Activated CD4-positive, CD25-positive, alpha-beta regulatory T cell treated with anti-CD3 and anti-CD28 coated beads, Interleukin-2, amount 50 U/mL, for 72 hours (primary cell): ENCODE measurements at regions not wholly inside any gene's neighbourhood (a gene's known extent, or its start where the extent isn't known, plus 50 kb on each side); places are given as distances from the start of the nearest gene placed in this dataset.
A peak's percentile ranks its signal among the peaks of the same experiment; 100 is the strongest.
"Not testable (repeated sequence)": the region's sequence is repeated elsewhere in the genome, so short reads cannot be mapped to it uniquely, and the experiment has no call there.

Experiments
- DNase-seq: peaks from one replicate; pipeline ENCODE4 v3.0.0; 2021

DNA sequence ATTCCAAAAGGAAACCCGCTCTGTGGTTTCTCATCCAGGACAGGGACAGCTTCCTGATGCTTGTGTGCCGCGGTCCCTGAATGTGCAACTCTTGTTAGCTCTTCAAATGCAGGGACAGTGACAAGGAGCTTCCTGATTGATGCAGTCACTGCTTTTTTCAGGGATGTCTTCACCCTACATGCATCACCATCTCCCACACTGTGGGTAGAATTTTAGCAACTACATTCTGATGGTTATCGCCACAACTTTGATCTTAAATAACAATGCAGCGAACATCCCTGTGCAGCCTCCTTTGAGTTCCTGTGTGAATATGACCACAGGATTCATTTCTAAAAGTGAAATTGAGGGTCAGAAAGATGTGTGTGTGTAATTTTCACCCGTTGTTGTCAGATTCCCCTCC lies 115.0 kb downstream of the GGTLC2 start:
- no peak for DNase-seq

DNA sequence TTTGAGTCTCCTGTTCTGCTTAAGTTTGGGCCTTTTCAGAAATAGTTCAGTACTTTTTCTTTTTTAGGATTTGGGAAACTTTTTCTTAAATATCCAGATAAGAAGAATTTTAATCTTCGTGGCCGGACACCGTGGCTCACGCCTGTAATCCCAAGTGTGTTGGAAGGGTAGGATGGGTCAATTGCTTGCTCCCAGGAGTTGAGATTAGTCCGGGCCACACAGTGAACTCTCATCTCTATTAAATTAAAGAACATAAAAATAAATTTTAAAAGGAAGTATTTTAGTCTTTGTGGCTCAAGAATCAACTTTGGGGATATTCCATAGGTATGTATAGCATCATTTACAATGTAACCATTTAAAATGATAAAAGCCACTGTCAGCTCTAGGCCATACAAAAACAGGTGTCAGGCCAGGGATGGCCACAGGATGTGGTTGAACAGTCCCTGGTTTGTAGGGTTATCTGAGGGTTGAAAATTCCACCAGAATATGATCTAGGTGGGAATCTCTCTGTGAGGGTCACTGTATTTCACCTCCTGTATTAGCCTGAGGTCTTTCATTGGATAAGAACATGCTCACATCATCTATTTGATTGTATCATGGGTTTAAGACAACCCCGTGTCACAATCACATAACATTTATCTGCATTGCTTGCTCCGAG lies 115.6 kb downstream of the GGTLC2 start:
- no peak for DNase-seq

DNA sequence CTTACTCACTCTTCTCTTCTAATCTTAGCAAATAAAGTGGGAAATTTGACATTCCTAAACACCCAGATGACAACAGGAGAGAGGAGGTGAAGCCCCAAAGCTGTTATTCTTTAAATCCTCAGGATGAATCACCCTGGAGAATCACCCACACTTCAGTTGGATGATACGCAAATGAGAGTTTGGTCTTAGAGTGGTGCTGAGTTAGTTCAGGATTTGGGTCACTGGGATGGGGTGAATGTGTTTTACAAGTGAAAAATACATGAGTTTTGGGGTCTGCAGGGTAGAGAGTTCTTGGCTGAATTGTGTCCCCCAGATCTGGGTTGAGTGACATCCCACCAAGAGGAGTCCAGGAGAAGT lies 117.2 kb downstream of the GGTLC2 start:
- DNase-seq: no peak

DNA sequence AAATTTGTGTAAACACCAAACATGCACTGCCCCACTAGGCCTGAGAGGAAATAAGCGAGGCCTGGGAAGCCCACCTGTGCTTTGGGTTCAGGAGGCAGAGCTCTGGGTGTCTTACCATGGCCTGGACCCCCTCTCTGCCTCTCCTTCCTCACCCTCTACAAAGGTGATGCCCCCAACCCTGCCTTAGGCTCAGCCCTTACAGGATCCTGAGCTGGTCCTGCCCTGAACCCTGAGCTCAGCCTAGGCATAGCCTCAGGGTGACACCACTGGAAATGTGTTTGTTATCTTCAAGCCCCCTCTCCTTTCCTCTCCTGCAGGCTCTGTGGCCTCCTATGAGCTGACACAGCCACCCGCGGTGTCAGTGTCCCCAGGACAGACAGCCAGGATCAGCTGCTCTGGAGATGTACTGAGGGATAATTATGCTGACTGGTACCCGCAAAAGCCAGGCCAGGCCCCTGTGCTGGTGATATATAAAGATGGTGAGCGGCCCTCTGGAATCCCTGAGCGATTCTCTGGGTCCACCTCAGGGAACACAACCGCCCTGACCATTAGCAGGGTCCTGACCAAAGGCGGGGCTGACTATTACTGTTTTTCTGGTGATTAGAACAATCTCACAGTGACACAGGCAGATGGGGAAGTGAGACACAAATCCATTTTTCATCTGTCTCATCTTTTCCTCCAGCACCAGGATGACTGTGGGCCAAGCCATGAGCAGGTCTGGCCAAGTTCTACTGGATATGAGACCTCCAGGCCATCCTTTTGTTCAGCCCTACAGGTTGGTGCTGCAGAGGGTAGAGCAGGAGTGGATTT lies 117.8 kb downstream of the GGTLC2 start:
- DNase-seq: peak; percentile 16

DNA sequence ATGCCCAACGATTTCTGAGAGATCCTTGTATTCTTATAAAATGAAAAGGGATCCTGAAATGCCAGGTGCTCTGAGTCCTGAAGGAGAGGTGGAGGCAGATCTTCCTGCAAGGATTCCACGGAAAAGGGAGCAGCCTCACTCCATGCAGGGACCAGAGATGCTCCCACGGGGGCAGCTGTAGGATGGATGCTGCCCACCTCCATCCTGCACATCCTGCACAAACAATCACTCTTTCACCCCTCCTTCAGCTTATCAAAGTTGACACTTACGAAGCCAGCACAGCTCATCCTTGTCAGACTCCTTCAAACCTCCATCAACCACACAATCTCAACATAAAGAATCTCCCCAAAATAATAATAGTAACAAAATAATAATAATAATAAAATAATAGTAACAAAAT lies 119.1 kb downstream of the GGTLC2 start:
- DNase-seq: no peak

DNA sequence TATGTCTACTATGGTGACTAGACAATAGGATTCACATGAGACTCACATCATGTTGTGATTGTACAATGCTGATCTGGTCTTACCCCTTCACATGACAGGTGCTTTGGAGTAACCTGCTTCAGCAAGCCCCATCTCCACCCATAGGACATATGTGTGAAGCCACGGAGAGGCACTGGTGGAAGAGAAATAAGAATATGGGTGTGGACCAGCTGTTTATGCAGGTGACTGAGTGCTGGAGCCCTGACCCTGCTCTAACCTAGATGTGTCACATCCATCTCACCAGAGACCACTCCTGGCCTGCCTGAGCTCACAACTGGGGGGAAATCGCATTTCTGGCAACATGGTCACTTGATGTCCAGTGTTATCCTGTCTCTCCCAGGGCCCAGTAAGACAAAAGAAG lies 119.7 kb downstream of the GGTLC2 start:
- no peak for DNase-seq

DNA sequence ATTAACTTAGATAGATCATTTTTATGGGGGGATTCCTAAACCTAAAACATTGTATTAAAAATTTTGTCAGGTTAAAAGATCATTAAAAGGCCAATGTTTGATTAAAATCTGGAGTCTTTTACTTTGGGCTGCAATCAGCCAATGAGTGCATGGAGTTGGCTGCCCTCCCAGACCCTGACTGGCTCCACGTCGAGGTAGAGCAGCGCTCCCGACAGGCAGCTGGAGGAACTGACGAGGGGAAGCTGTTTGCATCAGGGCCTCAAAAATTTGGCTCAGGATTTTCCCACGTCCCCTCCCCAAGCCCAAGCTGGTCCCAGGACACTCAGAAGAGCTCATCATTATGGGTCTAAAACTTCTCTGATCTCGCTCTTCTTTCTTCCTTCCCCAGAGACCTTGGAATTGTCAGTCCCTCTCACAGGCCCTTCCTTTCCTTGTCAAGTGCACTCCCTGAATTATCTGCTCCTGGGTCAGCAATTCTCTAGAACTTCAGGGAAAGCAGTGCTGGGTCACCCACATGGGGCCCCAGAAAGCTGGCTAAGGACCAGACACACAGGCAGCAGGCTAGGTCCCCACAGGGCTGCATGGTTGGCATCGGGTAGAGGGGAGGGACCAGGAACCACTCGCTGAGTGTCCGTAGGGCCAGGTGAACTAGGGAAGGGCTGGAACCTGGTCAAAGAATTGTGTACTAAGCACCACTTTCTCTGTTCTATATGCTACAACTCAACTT lies 119.6 kb upstream of the IGLL5 start:
- DNase-seq: peak; percentile 3

DNA sequence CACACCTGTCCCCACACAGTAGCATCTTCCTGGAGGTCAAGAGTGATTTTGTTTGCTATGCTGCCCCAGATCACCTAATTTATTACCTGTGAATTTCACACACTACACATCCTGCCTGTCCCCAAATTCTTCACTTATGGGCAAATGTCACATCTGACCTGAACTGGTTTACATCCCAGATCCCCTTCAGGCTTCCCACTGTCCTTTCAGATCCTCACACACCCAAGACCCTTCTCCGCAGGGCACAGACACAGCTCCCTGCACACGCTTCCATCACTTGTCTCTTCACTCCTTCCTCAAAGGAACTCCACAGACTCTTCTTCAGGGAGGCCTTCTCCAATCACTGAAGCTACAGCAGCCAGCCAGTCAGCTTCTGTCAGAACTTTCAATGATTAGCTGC lies 118.7 kb upstream of the IGLL5 start:
- no peak for DNase-seq

DNA sequence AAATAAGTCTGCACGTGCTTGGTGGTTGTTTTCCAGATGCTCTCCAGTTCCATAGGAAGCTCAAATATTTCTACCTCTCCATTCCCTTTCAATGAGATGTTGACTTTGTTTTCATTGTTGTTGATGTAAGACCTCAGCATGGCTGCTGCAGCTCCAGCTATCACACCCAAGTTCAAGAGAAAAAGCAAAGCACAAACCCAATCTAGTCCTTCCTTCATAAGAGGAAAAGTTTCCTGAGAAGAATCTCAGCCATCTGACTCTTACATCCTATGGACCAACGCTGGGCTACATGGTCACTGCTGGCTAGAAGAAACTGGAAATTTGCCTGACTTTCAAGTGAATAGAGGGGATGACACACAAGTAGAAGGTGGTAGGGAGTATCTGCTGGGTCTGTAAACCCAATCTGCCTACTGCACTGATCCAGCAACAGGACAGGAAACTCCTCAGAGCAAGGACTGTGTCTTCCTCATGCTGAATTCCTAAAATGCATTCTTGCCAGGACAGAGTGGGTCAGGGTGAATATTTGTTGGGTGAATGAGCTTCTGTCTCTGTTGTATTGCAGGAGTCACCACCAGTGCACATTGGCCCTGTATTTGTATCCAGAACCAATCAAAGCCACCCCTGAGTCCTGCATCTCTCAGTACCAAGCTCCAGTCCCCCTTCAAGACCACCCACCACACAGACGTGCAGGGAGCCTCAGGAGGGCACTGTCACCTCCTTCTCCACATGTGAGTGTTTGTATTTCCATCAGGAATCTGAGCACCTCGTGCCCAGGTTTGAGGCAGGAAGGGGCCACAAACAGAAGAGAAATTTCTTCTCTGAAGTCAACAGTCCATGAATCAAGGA lies 118.0 kb upstream of the IGLL5 start:
- peak; percentile 5 for DNase-seq

DNA sequence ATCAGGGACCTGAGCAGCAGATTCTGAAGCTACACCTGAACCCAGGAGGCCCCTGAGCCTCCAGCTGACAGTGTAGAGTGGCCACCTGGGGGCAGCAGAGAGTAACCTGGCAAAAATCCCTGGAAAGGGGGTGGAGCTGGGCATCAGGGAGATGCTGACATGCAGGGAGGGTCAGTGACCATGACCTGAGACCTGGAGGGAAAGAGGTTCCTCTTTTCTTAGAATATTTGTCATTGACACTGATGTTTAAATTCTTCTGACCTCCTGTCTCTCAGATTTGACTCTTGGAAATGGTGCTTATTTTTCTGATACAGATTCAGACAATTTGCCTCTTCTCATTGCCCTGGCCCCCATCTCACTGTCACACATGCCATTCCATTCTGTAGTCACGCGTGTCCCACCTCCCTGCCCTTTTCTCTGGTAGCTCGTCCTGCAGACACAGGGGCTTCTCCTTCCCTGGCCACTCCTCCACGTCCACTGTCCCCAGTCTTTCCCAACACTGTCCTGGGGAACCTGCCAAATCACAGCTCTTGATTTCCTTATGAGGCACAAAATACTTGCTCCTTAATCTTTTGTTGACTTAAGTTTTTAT lies 117.2 kb upstream of the IGLL5 start:
- DNase-seq: peak; percentile 69

DNA sequence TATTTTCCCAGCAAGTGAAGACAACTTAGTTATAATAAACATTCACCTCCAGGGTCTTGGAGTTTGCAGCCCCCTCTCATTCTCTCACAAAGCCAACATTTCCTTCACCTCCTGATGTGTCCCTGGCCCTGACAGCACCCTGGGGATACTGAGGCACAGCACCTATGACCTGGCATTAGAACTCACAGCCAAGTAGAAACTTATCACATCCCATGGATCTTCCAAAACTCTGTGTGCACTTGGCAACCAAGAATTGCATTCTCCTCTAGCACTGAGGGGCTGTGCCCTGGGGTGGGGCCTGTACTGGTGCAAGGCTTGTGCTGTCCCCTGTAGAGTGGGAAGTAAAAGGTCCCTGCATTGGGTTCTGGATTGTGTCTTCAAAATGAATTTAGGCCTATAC lies 116.7 kb upstream of the IGLL5 start:
- DNase-seq: no peak

DNA sequence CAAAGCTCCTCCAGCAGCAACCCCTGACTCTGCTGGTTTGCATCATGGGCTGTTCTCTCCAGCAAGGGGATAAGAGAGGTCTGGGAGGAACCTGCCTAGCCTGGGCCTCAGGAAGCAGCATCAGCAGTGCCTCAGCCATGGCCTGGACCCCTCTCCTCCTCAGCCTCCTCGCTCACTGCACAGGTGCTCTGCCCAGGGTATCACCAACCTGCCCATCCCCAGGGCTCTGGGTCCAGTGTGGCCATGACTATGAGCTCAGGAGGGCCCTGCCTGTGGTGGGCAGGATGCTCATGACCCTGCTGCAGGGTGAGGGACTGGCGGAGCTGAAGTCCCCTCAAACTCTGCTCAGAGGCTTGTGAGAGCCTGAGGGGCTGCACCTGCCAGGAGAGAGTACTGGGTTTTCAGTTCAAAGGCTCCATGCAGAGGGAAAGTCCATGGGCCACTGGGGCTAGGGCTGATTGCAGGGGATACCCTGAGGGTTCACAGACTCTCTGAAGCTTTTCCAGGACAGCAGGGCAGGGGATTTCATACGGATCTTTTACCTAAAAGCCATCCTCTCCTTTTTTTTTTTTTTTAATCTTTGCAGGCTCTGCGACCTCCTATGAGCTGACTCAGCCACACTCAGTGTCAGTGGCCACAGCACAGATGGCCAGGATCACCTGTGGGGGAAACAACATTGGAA lies 115.8 kb upstream of the IGLL5 start:
- no peak for DNase-seq

DNA sequence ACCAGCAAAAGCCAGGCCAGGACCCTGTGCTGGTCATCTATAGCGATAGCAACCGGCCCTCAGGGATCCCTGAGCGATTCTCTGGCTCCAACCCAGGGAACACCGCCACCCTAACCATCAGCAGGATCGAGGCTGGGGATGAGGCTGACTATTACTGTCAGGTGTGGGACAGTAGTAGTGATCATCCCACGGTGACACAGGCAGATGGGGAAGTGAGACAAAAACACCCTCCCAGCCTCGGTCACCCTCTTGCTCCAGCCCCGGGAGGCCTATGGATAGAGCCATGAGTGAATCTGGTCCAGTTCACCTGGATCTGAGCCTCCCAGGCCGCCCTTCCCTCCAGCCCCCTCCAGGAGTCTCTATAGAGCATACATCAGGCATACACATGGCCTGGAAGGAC lies 115.2 kb upstream of the IGLL5 start:
- no peak for DNase-seq

DNA sequence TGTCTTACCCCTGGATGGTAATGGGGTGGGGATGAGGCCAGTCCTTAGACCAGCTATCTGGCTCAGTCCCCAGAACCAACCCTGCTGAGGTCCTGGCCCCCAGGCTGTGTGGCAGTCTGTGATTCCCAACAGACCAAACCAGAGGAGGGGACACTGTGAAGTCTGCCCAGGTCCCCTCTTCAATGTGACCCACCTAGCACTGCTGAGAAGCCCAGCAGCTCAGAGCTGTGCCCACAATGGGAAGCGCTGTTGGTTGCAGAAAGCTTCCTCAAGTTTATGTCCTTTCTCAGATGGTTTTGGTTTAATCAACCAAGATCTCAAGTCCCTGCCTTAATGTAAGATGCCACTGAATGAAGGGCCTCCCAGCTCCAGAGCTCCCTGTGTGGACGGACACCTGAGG lies 114.7 kb upstream of the IGLL5 start:
- no peak for DNase-seq

DNA sequence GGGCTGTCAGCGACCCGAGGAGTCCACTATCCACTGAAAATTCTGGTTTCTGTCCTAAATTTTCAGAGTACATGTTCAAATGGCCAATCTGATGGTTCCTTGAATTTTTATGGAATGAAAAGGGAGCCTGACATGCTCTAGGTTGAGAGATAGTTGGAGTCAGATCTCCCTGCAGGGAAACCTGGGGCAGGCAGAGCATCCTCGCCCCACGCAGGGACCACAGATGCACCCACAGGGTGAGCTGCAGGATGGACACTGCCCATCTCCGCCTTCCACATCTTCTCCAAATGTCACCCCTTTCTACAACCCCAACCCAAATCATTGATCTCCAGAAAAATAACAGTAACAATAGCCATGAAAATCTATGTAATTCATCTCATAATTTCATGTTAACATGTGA lies 114.2 kb upstream of the IGLL5 start:
- no peak for DNase-seq

DNA sequence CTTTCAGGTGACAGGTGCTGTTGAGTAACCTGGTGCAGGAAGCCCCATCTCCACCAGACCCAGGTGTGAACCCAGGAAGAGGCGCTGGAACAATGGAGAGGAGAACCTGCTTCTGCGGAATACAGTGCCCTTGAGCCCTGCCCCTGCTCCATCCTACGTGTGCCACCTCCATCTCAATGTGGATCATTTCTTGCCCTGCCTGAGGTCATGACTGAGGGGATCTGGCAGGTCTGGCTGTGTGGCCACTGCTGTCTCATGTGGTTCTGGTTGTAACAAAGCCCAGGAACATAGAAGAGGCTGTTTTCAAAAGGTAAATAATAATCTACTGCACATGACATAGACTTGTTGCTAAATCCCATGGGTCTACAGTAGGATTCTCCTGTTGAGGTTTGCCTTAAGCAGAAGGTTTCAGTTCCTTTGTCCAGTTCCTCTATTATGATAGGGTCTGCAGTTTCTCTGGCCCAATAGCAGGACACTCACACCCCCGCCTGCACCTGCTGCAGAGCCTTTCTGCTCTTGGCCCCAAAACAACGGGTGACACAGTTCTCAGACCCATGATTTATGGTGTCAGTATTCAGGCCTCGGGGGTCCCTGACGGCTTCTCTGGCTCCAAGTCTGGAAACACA lies 113.5 kb upstream of the IGLL5 start:
- no peak for DNase-seq

DNA sequence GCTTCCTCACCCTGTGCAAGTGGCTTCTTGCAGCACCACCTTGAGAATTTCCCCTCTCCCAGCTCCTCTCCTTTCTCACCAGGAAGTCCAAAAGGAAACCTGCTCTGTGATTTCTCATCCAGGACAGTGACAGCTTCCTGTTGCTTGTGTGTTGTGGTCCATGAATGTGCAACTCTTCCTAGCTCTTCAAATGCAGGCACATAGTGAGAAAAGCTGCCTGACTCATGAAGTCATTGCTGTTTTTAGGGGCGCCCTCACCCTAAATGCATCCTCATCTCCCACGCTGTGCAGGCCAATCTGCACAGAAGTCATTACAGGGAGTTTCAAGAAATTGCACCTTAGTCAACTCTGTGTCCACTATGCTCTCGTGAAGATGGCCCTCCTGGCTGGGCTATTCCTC lies 112.9 kb upstream of the IGLL5 start:
- DNase-seq: not testable (repeated sequence)

DNA sequence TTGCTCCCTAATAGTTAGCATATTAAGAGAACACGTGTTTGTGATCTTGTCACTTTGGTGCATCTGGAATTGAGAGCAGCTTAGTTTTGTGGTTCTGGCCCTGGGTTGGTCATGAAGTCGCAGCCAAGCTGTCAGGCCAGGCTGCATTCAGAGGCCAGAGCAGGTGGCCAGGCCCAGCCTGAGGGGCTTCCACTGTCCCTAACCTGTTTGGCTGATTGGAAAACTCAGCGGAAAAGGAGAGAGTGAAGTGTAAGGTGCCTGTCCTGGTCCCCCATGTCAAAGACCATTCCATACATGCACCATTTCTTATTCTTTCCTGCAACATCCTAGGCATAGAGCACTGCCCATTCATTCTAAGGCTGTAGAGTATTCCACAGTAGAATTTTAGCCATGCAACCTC lies 111.5 kb upstream of the IGLL5 start:
- no peak for DNase-seq

DNA sequence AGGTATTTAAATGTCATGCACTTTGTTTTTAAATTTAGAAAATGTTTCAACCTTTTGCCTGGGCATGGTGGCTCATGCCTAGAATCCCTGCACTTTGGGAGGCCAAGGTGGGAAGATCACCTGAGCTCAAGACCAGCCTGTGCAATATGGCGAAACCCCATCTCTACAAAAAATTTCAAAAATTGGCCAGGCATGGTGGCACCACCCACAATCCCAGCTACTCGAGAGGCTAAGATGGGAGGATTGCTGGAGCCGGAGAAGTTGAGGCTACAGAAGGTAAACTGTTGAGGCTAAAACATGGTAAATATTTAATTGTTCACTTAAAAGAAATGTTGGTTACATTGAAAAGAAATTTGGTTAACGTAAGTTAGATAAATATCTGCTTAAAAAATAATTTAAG lies 108.4 kb upstream of the IGLL5 start:
- DNase-seq: no peak

DNA sequence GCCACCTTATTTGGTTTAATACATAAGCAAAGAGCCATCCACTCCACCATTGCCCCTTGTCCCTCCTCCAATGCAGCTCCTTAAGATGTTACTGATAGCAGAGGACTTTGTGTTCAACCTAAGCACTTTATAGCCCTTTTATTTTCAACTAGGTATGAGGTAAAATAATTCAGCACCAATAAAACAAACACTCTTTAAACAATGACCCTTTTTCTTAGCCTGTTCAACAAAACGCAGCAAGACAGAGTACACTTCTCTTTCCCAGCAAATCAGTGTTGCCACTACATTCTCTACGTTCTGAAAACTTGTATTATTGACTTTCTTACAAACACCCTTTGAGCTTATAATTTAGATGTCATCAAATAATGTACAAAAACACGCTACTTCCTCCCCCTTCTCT lies 104.0 kb upstream of the IGLL5 start:
- no peak for DNase-seq

DNA sequence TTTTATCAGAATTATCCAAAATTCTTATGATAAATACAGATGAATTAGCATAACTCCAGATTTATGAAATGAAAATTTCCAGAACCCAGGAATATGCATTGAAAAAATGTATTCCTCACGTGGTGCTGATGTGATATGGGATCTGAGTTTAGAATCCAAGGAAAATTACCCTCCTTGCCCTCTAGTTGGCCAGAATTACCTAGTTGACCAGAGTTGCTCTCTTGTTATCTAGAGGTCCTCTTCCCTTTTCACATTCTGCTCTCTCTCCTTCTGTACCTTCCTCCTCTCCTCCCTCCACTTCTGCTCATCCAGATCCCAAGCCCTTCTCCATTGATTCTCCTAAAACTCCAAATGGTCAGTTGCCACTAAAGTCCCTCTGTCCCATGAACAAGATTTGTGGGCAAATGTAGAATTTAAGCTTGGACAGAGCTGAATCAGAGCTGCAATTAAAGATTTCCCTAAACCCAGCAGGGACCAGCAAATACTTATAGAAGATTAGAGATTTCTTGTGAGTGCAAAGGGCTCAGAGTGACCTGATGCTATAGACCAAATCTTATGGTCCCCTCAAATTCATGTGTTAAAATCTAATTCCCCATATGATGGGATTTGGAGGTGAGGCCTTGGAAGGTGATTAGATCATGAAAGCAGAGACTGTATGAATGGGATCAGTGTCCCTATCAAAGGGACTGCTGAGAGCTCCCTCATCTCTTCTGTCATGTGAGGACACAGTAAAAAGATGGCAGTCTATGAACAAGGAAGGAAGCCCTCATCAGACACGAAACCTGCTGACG lies 103.2 kb upstream of the IGLL5 start:
- DNase-seq: no peak
